Stimulated activated CD8-positive, alpha-beta memory T cell treated with anti-CD3 and anti-CD28 coated beads, Interleukin-15, amount 100 ng/mL, for 48 hours (primary cell): ENCODE measurements at regions not wholly inside any gene's neighbourhood (a gene's known extent, or its start where the extent isn't known, plus 50 kb on each side); places are given as distances from the start of the nearest gene placed in this dataset.

Source experiments
- DNase-seq, 2 donors: peaks; one replicate each; pipeline ENCODE4 v3.0.0-alpha.2; 2020; ENCODE audit warnings: low read depth in 2 of 2

- no peak for DNase-seq
Measured at GRCh38 chr6:104325341-104326172, 534.2 kb downstream of the HACE1 start.

- no peak for DNase-seq
Measured at GRCh38 chr6:104324301-104324700, 535.4 kb downstream of the HACE1 start.

GRCh38 chr6:104322841-104323240, 536.9 kb downstream of the HACE1 start:
- DNase-seq = no peak

GRCh38 chr6:104321301-104321700, 538.4 kb downstream of the HACE1 start:
- DNase-seq = no peak

GRCh38 chr6:104320896-104321295, 538.8 kb downstream of the HACE1 start:
- no peak for DNase-seq

- DNase-seq = no peak
Measured at GRCh38 chr6:104312851-104313250, 546.9 kb downstream of the HACE1 start.

- DNase-seq = no peak
Measured at GRCh38 chr6:104306211-104306610, 553.5 kb downstream of the HACE1 start.

GRCh38 chr6:104305206-104305605, 554.5 kb downstream of the HACE1 start:
- no peak for DNase-seq

GRCh38 chr6:104301951-104302350, 557.8 kb downstream of the HACE1 start:
- DNase-seq = no peak

GRCh38 chr6:104286641-104287040, 573.1 kb downstream of the HACE1 start:
- no peak for DNase-seq

GRCh38 chr6:104284872-104285271, 574.8 kb downstream of the HACE1 start:
- DNase-seq = no peak

GRCh38 chr6:104282581-104282980, 577.1 kb downstream of the HACE1 start:
- no peak for DNase-seq

- DNase-seq = no peak
Measured at GRCh38 chr6:104281370-104281769, 578.3 kb downstream of the HACE1 start.

- DNase-seq = no peak
Measured at GRCh38 chr6:104268389-104268788, 591.3 kb downstream of the HACE1 start.

GRCh38 chr6:104266922-104267321, 592.8 kb downstream of the HACE1 start:
- no peak for DNase-seq

GRCh38 chr6:104256646-104257045, 603.1 kb downstream of the HACE1 start:
- no peak for DNase-seq

- DNase-seq = no peak
Measured at GRCh38 chr6:104253236-104253635, 606.5 kb downstream of the HACE1 start.

- no peak for DNase-seq
Measured at GRCh38 chr6:104252276-104252675, 607.4 kb downstream of the HACE1 start.

GRCh38 chr6:104251651-104252050, 608.1 kb downstream of the HACE1 start:
- no peak for DNase-seq

- no peak for DNase-seq
Measured at GRCh38 chr6:104240865-104241264, 618.9 kb downstream of the HACE1 start.

GRCh38 chr6:104239971-104240370, 619.7 kb downstream of the HACE1 start:
- no peak for DNase-seq

- DNase-seq = no peak
Measured at GRCh38 chr6:104229057-104229456, 630.7 kb downstream of the HACE1 start.

GRCh38 chr6:104227508-104227907, 632.2 kb downstream of the HACE1 start:
- no peak for DNase-seq
